GM19463 (cell line): ENCODE measurements at regions not wholly inside any gene's neighbourhood (a gene's known extent, or its start where the extent isn't known, plus 50 kb on each side); places are given as distances from the start of the nearest gene placed in this dataset.

ENCODE experiments used
- ATAC-seq: cut with Tn5 transposase; IDR thresholded peaks from one replicate; pipeline ENCODE4 v1.9.1; 2021; ENCODE audit warnings: mild to moderate bottlenecking, moderate library complexity; ENCODE audit not compliant: unreplicated experiment

- ATAC-seq = no peak
These were observed 712.2 kb upstream of the SEMA6A start for GRCh38 chr5:117286813-117287212.

- ATAC-seq = no peak
These were observed 697.0 kb upstream of the SEMA6A start for GRCh38 chr5:117271656-117272055.

DNA sequence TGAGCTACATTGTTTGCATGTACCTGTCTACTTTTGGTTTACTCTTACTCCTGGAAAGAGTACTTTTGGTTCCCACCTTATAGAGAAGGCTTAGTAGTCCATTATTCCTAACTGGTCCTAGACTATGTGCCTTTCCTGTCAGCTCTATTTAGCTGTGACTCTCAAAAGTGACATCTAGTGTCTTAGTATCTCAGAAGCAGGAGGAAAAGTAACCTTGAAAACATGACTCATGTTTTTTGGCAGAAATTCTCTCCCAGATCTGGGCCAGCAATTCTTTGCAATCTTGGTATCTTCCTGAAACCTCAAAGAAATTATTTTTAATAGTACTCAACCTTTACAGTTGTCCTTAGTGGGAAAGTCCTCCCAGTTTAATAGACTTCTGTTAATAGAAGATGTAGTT lies 691.7 kb upstream of the SEMA6A start:
- ATAC-seq = no peak

DNA sequence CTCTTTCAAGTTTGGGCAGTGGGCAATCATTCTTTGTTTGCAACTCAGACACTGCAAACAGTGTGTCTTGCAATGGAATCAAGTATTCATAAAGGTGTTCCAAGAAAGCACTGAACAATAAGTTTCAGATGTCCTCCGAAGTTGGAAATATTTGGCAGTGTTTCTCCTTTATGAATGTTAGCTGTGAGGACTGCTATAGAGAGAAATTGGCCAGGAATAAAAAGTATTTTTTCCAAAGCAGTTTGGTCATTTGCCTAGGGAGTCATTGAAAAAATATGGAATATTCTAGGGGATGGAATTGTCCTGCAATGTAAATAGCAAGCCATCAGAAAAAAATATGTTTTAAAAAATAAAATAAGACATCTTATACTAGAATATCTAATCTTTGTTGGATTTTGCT lies 688.6 kb upstream of the SEMA6A start:
- no peak for ATAC-seq

DNA sequence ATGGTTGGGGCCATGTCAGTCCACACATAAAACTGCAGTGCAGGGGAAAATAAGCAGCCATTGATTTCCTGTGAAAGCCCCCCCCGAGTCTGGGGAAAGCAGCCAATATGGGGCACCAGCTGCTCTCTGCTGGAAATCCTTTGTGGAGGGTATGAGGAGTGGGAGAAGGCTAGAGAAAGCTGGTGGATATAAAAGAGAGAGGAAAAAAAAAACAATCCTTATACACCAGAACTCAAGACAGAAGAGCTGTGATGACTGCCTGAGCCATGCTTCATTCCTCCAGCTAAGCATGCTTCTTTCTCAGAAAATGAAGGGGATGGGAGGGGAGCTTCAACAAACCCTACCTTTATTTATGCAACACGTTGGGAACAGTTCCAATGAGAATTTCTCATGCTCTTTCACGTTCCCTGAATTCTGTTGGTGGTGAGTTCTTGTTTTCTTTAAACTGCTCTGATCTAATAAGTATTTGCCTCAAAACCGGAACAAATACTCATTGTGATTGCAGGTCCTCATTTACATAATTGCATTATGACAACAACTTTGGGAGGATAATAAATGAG lies 688.0 kb upstream of the SEMA6A start:
- no peak for ATAC-seq

GRCh38 chr5:117261948-117262571 lies 687.4 kb upstream of the SEMA6A start:
- no peak for ATAC-seq

GRCh38 chr5:117255211-117256027 lies 680.8 kb upstream of the SEMA6A start:
- ATAC-seq = no peak

GRCh38 chr5:117252566-117252965 lies 677.9 kb upstream of the SEMA6A start:
- no peak for ATAC-seq

DNA sequence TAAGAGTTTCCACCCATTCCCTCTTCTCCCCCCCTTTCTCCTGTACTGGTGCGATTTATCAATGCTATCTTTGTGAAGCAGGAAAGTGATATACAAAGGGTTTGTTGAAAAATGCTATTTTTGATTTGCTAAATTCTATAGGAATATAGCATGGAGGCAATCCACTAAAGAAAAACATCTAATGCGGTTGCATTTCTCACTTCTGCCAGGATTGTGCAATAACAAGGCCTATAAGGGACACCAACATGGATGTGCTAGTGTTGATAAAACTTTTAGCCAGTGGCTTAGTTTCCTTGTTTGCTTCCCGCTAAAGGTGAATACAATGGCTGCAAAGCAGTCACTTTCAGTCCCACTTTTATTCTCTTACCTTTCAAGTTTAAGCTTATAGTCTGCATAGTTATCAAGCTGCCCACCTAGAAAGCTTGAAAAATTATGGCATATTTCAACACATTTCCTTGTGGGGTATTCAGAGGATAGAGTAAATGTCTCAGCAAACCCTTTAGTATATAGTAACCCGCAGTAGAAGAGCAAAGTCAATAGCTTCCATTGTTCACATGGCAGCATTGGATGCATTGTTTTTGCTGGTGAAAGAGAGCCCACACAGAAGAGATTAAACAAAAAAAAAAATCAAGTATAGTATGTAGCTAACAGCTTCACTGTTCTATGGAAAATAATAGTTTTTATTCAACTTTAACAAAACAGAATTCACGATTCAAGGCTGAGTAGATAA lies 674.6 kb upstream of the SEMA6A start:
- ATAC-seq = no peak

DNA sequence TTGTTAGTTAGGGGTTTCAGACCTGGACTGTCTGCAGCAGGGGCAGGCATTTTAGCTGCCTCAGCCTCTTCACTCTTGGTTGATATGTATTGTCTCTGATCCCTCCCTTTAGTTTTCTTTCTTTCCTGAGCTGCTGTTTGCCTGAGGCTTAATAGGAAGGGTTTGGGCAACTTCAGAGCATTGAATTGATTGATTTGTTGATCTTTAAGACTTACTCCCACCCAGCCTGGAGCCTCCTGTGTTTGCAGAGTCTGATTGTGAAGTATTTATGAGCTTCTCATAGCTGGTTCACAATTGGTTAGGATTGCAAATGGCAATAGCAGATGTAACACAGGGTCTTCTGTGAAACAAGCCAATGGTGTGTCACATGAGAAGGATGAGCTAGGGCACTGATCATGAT lies 671.8 kb upstream of the SEMA6A start:
- ATAC-seq = no peak

DNA sequence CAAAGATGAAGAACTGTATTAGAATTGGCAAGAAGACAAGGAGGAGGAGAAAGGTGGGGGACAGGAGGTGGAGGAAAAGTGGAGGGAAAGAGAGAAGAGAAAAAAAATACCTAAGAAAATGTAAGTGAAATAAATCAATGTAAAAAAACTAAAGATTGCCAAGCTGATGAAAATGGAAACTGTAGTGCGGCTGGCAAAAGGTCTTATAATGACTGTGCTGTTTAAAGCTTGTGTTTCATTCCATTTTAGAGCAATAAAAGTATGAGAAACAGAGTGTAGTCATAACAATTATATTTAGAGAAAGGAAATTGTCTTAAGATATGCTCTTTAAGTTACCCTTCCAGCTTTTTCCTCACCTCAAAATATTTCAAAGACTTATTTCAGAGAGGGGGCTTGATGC lies 670.5 kb upstream of the SEMA6A start:
- ATAC-seq = peak; percentile 49

DNA sequence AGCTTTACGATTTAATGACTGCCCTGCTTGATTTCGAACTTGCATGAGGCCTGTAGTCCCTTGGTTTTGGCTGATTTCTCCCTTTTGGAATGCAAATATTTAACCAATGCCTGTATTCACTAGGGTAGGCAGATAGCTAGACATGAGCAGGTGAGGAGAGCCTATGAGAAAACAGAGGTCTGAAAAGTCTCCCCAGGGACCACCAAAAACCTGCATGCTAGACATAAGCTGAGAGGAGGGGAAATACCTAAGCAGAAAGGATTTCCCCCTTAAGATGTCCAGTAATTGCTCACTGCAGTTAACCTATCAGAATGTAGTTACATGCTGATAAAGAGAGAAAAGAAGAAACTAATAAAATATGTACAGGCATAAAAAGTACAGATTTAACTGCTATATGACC lies 667.4 kb upstream of the SEMA6A start:
- ATAC-seq = peak; percentile 53

DNA sequence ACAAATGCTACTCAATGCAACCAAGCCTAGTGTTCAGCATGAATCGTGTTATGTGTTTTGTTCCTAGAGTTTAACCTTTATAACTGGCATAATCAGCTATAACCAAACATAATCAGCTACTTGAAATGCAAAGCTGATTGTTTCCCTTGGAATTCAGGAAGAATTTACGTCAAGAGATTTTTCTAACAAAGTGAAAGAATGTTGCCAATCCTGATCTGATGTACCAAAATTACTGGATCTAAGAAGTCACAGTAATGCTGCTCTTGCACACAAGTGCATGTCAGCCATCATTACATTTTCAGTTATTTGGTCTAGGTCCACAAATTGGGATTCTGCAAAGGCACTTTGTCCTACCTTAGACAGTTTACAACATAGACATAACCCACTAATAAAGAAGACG lies 662.3 kb upstream of the SEMA6A start:
- no peak for ATAC-seq

GRCh38 chr5:117235786-117236185 lies 661.2 kb upstream of the SEMA6A start:
- ATAC-seq = no peak

DNA sequence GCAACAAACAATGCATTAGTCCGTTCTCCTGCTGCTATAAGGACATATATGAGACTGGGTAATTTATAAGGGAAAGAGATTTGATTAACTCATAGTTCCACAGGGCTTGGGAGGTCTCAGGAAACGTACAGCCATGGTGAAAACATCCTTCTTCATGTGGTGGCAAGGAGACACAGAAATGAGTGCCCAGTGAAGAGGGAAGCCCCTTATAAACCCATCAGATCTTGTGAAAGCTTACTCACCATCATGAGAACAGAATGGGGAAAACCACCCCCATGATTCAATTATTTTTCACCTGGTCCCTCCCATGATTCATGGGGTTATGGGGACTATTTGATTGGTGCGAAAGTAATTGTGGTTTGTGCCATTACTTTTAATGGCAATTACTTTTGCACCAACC lies 655.8 kb upstream of the SEMA6A start:
- ATAC-seq = no peak

DNA sequence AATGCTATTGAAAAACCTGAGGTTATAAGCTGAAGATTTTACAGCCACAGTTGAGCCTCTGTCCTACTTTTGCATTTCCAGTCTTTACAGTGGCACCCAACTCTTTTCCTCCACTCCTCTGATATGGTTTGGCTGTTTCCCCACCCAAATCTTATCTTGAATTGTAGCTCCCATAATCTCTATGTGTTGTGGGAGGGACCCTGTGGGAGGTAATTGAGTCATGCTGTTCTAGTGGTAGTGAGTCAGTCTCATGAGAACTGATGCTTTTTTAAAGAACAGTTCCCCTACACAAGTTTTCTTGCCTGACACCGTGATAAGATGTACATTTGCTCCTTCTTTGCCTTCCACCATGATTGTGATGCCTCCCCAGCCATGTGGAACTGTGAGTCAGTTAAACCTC lies 646.1 kb upstream of the SEMA6A start:
- ATAC-seq = no peak

DNA sequence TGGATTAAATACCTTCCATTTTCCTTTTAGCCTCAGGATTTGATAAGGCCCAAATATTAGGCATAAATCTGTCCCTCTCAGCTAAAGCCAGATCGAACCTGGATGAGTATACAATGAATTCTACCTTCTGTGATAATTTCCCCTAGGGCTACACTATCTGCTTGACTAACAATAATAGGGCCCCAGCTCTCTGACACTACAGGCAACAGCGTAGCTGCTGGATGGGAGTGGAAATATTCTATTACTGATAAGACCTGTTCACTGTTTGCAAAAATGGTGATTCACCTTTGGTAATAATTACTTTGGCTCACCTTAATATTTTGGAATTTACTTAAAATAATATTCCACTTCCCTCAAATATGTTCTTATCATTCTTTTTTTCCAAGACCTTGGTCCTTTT lies 644.2 kb upstream of the SEMA6A start:
- ATAC-seq = no peak

DNA sequence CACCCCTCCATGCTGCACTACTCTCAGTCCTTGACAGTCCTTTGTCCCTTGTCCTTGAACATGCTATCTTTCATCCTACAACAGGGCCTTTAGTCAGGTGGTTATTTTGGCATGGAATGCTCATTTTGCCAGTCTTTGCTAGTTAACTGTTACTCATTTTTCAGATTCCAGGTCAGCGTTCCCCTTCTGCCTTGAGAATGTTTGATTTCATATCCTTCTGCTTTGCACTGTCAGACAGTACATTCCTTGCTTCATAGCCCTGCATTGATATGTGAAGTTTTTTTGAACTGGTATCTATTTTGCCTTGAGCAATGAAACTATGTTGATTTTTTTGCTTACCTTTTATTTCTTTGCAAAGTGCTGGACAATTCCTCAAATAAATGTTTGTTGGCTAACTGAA lies 638.2 kb upstream of the SEMA6A start:
- ATAC-seq = no peak

GRCh38 chr5:117210796-117211195 lies 636.2 kb upstream of the SEMA6A start:
- no peak for ATAC-seq

GRCh38 chr5:117209479-117209878 lies 634.9 kb upstream of the SEMA6A start:
- ATAC-seq = no peak

- ATAC-seq = no peak
These were observed 632.6 kb upstream of the SEMA6A start for GRCh38 chr5:117207088-117207668.
